HepG2 (cell line): ENCODE measurements at regions not wholly inside any gene's neighbourhood (a gene's known extent, or its start where the extent isn't known, plus 50 kb on each side); places are given as distances from the start of the nearest gene placed in this dataset.

Source experiments
- CEBPB ChIP-seq: IDR thresholded peaks from 2 replicates; pipeline ENCODE4 v1.6.1; 2011; ENCODE audit warnings: low read depth, low read length, improper control_type of control experiment, borderline replicate concordance
- CREB1 ChIP-seq, 2 experiments: fragments of 450-650 bp in 1 of 2; IDR thresholded peaks; 2 replicates each; pipeline ENCODE4 v1.6.1; 2016 to 2017; ENCODE audit warnings: control low read depth in 1 of 2, mild to moderate bottlenecking in 1 of 2, missing compliant biosample characterization in 1 of 2, missing genetic modification characterization in 1 of 2
- EEA1 ChIP-seq: sonication (generic); formaldehyde crosslinking; IDR thresholded peaks from 2 replicates; pipeline ENCODE4 v1.5.1; 2020; ENCODE audit warnings: mild to moderate bottlenecking, missing genetic modification reagents, borderline replicate concordance
- FOSL2 ChIP-seq: sonication (generic); formaldehyde crosslinking; IDR thresholded peaks from 2 replicates; pipeline ENCODE4 v1.4.0; 2020; ENCODE audit warnings: missing genetic modification reagents
- ISL2 ChIP-seq: sonication (generic); formaldehyde crosslinking; IDR thresholded peaks from 2 replicates; pipeline ENCODE4 v1.5.0; 2020; ENCODE audit warnings: missing genetic modification reagents
- NFE2L2 ChIP-seq: fragments of 150-350 bp; IDR thresholded peaks from 2 replicates; pipeline ENCODE4 v1.6.1; 2014; ENCODE audit warnings: low read length
- RARA ChIP-seq: IDR thresholded peaks from 2 replicates; pipeline ENCODE4 v1.6.1; 2016; ENCODE audit warnings: missing genetic modification reagents, missing compliant biosample characterization
- SMARCC2 ChIP-seq: fragments of 450-650 bp; IDR thresholded peaks from 2 replicates; pipeline ENCODE4 v1.6.1; 2017; ENCODE audit warnings: antibody characterized with exemption, mild to moderate bottlenecking
- ZFP62 ChIP-seq: sonication (generic); formaldehyde crosslinking; IDR thresholded peaks from 2 replicates; pipeline ENCODE4 v1.4.0; 2020; ENCODE audit warnings: missing genetic modification reagents
- ZNF562 ChIP-seq: sonication (generic); formaldehyde crosslinking; IDR thresholded peaks from 2 replicates; pipeline ENCODE4 v1.8.0; 2022; ENCODE audit warnings: missing genetic modification reagents, borderline replicate concordance
- ZNF614 ChIP-seq: IDR thresholded peaks from 2 replicates; pipeline ENCODE4 v1.6.1; 2018; ENCODE audit warnings: missing biosample characterization, missing genetic modification reagents, inconsistent platforms, borderline replicate concordance
- TF ChIP-seq, protein P1 (sequence below), 2 experiments: sonication (generic) in 1 of 2; formaldehyde crosslinking in 1 of 2; IDR thresholded peaks; 2 replicates each; pipeline versions ENCODE4 v1.4.0 to v1.6.1; 2016 to 2020; ENCODE audit warnings: borderline replicate concordance in 1 of 2, low read depth in 1 of 2, mild to moderate bottlenecking in 1 of 2, missing genetic modification reagents in 1 of 2
- TF ChIP-seq, protein P2 (sequence below): sonication (generic); formaldehyde crosslinking; IDR thresholded peaks from 2 replicates; pipeline ENCODE4 v1.4.0; 2020; ENCODE audit warnings: missing genetic modification reagents

- TF ChIP-seq, protein P1, sequence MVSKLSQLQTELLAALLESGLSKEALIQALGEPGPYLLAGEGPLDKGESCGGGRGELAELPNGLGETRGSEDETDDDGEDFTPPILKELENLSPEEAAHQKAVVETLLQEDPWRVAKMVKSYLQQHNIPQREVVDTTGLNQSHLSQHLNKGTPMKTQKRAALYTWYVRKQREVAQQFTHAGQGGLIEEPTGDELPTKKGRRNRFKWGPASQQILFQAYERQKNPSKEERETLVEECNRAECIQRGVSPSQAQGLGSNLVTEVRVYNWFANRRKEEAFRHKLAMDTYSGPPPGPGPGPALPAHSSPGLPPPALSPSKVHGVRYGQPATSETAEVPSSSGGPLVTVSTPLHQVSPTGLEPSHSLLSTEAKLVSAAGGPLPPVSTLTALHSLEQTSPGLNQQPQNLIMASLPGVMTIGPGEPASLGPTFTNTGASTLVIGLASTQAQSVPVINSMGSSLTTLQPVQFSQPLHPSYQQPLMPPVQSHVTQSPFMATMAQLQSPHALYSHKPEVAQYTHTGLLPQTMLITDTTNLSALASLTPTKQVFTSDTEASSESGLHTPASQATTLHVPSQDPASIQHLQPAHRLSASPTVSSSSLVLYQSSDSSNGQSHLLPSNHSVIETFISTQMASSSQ (IDR thresholded peaks at IDR 0.05; ENCODE audit: low read depth), result no peak
- TF ChIP-seq, protein P1 (CRISPR knock-in tag; IDR thresholded peaks at IDR 0.05; ENCODE audit: borderline replicate concordance), result no peak
- peak; percentile 16; the same call in 1 of the 2 replicates for TF ChIP-seq RARA (CRISPR knock-in tag)
- no peak for TF ChIP-seq CEBPB
- no peak for TF ChIP-seq ISL2
- no peak for TF ChIP-seq SMARCC2
- TF ChIP-seq FOSL2 (CRISPR knock-in tag), result 0 out of 2 replicates have a peak, but pooled peaks have one; percentile 15
- no peak for TF ChIP-seq CREB1 (IDR thresholded peaks at IDR 0.05)
- no peak for TF ChIP-seq CREB1 (CRISPR knock-in tag; IDR thresholded peaks at IDR 0.05)
- peak; percentile 55; the same call in 1 of the 2 replicates for TF ChIP-seq NFE2L2
- TF ChIP-seq, protein P2, sequence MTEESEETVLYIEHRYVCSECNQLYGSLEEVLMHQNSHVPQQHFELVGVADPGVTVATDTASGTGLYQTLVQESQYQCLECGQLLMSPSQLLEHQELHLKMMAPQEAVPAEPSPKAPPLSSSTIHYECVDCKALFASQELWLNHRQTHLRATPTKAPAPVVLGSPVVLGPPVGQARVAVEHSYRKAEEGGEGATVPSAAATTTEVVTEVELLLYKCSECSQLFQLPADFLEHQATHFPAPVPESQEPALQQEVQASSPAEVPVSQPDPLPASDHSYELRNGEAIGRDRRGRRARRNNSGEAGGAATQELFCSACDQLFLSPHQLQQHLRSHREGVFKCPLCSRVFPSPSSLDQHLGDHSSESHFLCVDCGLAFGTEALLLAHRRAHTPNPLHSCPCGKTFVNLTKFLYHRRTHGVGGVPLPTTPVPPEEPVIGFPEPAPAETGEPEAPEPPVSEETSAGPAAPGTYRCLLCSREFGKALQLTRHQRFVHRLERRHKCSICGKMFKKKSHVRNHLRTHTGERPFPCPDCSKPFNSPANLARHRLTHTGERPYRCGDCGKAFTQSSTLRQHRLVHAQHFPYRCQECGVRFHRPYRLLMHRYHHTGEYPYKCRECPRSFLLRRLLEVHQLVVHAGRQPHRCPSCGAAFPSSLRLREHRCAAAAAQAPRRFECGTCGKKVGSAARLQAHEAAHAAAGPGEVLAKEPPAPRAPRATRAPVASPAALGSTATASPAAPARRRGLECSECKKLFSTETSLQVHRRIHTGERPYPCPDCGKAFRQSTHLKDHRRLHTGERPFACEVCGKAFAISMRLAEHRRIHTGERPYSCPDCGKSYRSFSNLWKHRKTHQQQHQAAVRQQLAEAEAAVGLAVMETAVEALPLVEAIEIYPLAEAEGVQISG (CRISPR knock-in tag), result no peak
- TF ChIP-seq EEA1, result no peak
- no peak for TF ChIP-seq ZNF562 (CRISPR knock-in tag)
- TF ChIP-seq ZNF614 (CRISPR knock-in tag), result no peak
- TF ChIP-seq ZFP62 (CRISPR knock-in tag), result no peak
Observed at GRCh38 chr12:98059659-98060343, 455.6 kb upstream of the TMPO start (continued).
